ENCODE measurements at regions not wholly inside any gene's neighbourhood (a gene's known extent, or its start where the extent isn't known, plus 50 kb on each side); places are given as distances from the start of the nearest gene placed in this dataset.

DNA sequence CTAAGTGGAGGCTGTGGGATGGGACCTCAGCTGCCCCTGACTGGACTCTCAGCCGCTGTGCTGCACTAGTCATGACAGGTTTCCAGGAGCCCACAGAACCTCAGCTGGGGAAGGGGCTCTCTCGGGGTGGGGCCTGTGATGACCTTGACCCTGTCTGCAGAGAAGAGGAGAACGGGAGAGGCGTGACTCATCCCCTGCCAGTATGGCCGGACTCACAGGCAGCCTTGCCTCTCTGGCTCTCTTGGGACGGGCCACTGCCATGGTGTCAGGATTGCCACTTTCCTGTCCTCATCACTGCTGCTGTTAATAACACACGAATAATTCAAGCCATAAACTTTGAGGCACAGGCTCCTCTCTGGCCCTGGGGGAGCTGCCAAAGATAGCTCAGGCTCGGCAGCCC lies 295.3 kb downstream of the UQCRFS1 start:
- Histone ChIP-seq H4K20me1 (ENCODE audit: insufficient read depth) (no peaks in the 10 kb centered on the region), H3K9me3 (ENCODE audit: insufficient read depth, low read depth) (no peaks in the 10 kb centered on the region), H3K27ac (no peak overlapping the region), H3K79me2 (ENCODE audit: low read depth) (no peaks in the 10 kb centered on the region), H3K27me3 (ENCODE audit: insufficient read depth, low read depth) (peaks cover 64% of the 10 kb centered on the region), H3K4me1 (replicated peaks; ENCODE audit: insufficient read depth) (no peaks in the 10 kb centered on the region), H3K4me3 (no peak overlapping the region), H3K9me2 (ENCODE audit: insufficient read depth) (no peaks in the 10 kb centered on the region), H3K4me2 (no peak overlapping the region), H3K36me3 (ENCODE audit: low read depth) (no peaks in the 10 kb centered on the region), H3F3A (ENCODE audit: insufficient read depth, low read depth) (no peaks in the 10 kb centered on the region), H2AFZ (no peak overlapping the region)
- POLR2A ChIA-PET (ENCODE audit: unreplicated experiment), result no interaction called here
- no TSS peak for BruUV-seq (replicated peaks)
- DNase-seq, result no peak
- TF ChIP-seq, protein P1, sequence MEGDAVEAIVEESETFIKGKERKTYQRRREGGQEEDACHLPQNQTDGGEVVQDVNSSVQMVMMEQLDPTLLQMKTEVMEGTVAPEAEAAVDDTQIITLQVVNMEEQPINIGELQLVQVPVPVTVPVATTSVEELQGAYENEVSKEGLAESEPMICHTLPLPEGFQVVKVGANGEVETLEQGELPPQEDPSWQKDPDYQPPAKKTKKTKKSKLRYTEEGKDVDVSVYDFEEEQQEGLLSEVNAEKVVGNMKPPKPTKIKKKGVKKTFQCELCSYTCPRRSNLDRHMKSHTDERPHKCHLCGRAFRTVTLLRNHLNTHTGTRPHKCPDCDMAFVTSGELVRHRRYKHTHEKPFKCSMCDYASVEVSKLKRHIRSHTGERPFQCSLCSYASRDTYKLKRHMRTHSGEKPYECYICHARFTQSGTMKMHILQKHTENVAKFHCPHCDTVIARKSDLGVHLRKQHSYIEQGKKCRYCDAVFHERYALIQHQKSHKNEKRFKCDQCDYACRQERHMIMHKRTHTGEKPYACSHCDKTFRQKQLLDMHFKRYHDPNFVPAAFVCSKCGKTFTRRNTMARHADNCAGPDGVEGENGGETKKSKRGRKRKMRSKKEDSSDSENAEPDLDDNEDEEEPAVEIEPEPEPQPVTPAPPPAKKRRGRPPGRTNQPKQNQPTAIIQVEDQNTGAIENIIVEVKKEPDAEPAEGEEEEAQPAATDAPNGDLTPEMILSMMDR (conservative IDR thresholded peaks at IDR 0.05), result no peak
- TF ChIP-seq EZH2 (IDR thresholded peaks at IDR 0.05; ENCODE audit: low read depth), result no peak
- intact Hi-C loops (cut with micrococcal nuclease; ENCODE audit: unreplicated experiment), result no loop called here
- CTCF ChIA-PET, result no interaction called here

DNA sequence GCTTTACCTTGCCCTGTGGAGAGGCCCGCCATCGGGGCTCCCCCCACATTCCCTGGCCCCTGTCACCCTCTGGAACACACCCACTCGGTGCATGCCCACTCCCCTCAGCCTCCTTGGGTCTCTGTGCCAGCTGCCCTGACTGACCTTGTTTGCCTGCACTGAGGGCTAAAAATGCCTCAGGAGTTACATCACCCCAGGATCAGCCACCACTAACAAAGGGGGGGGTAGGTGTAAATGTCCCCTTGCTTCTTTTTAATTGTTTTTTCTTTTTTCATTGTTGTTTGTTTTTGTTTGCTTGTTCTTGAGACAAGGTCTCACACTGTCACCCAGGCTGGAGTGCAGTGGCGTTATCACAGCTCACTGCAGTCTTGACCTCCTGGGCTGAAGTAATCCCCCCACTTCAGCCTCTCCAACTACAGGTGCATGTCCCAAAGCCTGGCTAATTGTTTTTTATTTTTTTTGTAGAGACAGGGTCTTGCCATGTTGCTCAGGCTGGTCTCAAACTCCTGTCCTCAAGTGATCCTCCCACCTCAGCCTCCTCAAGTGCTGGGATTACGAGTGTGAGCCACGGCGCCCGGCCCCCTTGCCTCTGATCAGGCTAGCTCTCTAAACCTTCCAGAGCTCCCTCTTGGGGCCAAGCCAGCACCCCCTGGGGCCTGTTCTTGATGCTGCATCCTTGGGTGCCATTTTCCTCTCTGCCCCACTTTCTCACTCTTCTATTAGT lies 297.1 kb downstream of the UQCRFS1 start:
- Histone ChIP-seq H3K4me2 (no peak overlapping the region), H3K4me3 (no peak overlapping the region), H2AFZ (no peak overlapping the region), H4K20me1 (ENCODE audit: insufficient read depth) (no peaks in the 10 kb centered on the region), H3K36me3 (ENCODE audit: low read depth) (no peaks in the 10 kb centered on the region), H3K4me1 (replicated peaks; ENCODE audit: insufficient read depth) (no peaks in the 10 kb centered on the region), H3K79me2 (ENCODE audit: low read depth) (no peaks in the 10 kb centered on the region), H3K27me3 (ENCODE audit: insufficient read depth, low read depth) (peaks cover 64% of the 10 kb centered on the region), H3F3A (ENCODE audit: insufficient read depth, low read depth) (no peaks in the 10 kb centered on the region), H3K27ac (no peak overlapping the region), H3K9me2 (ENCODE audit: insufficient read depth) (no peaks in the 10 kb centered on the region), H3K9me3 (ENCODE audit: insufficient read depth, low read depth) (no peaks in the 10 kb centered on the region)
- CTCF ChIA-PET, result no interaction called here
- no peak for DNase-seq
- intact Hi-C loops (cut with micrococcal nuclease; ENCODE audit: unreplicated experiment), result no loop called here
- no TSS peak for BruUV-seq (replicated peaks)
- TF ChIP-seq, protein P1 (conservative IDR thresholded peaks at IDR 0.05), result no peak
- no peak for TF ChIP-seq EZH2 (IDR thresholded peaks at IDR 0.05; ENCODE audit: low read depth)
- POLR2A ChIA-PET (ENCODE audit: unreplicated experiment), result no interaction called here

DNA sequence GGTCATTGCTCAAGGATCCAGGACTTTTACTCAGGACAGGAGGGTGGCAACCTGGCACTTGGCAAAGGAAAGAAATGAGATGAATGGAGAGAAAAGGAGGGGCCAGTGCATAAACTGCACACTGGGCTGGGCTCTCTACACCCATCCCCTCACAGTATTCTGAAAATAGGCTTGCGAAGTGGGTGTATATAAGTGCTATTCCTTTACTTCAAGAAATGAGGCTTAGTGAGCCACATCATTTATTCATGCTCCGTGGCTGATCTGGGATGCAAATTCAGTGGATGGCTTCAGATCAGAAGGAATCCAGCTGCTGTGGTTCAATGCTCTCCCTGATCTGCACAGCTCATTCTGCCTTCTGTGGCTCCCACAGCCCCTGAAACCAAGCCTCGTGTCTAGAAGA lies 297.7 kb downstream of the UQCRFS1 start:
- Histone ChIP-seq H3K9me2 (ENCODE audit: insufficient read depth) (no peaks in the 10 kb centered on the region), H3K36me3 (ENCODE audit: low read depth) (no peaks in the 10 kb centered on the region), H3K4me1 (replicated peaks; ENCODE audit: insufficient read depth) (no peaks in the 10 kb centered on the region), H3K79me2 (ENCODE audit: low read depth) (no peaks in the 10 kb centered on the region), H3F3A (ENCODE audit: insufficient read depth, low read depth) (no peaks in the 10 kb centered on the region), H3K4me2 (no peak overlapping the region), H3K27me3 (ENCODE audit: insufficient read depth, low read depth) (peaks cover 64% of the 10 kb centered on the region), H3K4me3 (no peak overlapping the region), H3K9me3 (ENCODE audit: insufficient read depth, low read depth) (no peaks in the 10 kb centered on the region), H2AFZ (no peak overlapping the region), H4K20me1 (ENCODE audit: insufficient read depth) (no peaks in the 10 kb centered on the region), H3K27ac (no peak overlapping the region)
- BruUV-seq (replicated peaks), result no TSS peak
- ChIA-PET CTCF (no interaction called here), POLR2A (ENCODE audit: unreplicated experiment) (no interaction called here)
- TF ChIP-seq, protein P1 (conservative IDR thresholded peaks at IDR 0.05), result no peak
- no peak for DNase-seq
- intact Hi-C loops (cut with micrococcal nuclease; ENCODE audit: unreplicated experiment), result no loop called here

Data from PC-9 (cell line).